HepG2 (cell line): ENCODE measurements at regions not wholly inside any gene's neighbourhood (a gene's known extent, or its start where the extent isn't known, plus 50 kb on each side); places are given as distances from the start of the nearest gene placed in this dataset.

ENCODE experiments used
- ATAC-seq: fragments of 200-7000 bp; cut with Tn5 transposase; 3 replicates; pipeline ENCODE4 v1.9.1; 2020; ENCODE audit warnings: mild to moderate bottlenecking, moderate library complexity
- BruUV-seq: library from RNA; stranded (reverse); fragments of 400-500 nt; replicated peaks from 2 replicates; lab custom pipeline; 2021; lab: Mats Ljungman, UMichigan
- CTCF ChIA-PET: fragments of 300-600 bp; formaldehyde crosslinking; extraction: SDS; loops from one replicate; lab custom pipeline; 2021; ENCODE audit warnings: low total read pairs, inconsistent platforms, low intra/inter-chr PET ratio; lab: Yijun Ruan, JAX
- POLR2A ChIA-PET: fragments of 350-600 bp; sonication (Branson Sonifier 250); formaldehyde crosslinking; loops from one replicate; lab custom pipeline; 2020; ENCODE audit warnings: antibody characterized with exemption, inconsistent platforms; lab: Yijun Ruan, JAX
- DNase-seq: peaks from one replicate; pipeline ENCODE4 v3.0.0-alpha.2; 2015; ENCODE audit warnings: low spot score
- FAIRE-seq: peaks from 3 replicates; lab custom pipeline; 2011; peaks lifted over from hg19 to GRCh38; lab: Jason Lieb, UNC
- H2AFZ ChIP-seq: one replicate; pipeline ENCODE4 v1.6.1; 2011; ENCODE audit warnings: low read length, inconsistent platforms
- H3K27ac ChIP-seq: fragments of 300-600 bp; 3 replicates; pipeline ENCODE4 v1.8.0; 2011; ENCODE audit warnings: mixed run types, mild to moderate bottlenecking, mixed read lengths, low read length, inconsistent platforms; ENCODE audit not compliant: insufficient read depth; ENCODE audit errors: extremely low read length
- H3K27me3 ChIP-seq, 2 experiments: fragments of 200-600 bp in 1 of 2; 2 replicates in 1 of 2; 3 replicates in 1 of 2; pipeline versions ENCODE4 v1.6.0 to v1.8.0; 2011; ENCODE audit warnings: low read length in 2 of 2, mild to moderate bottlenecking in 2 of 2, moderate library complexity in 2 of 2, inconsistent platforms in 1 of 2; ENCODE audit not compliant: insufficient read depth in 2 of 2, control insufficient read depth in 1 of 2
- H3K36me3 ChIP-seq, 2 experiments: fragments of 200-600 bp in 1 of 2; replicated peaks in 1 of 2; 2 replicates in 1 of 2; 3 replicates in 1 of 2; pipeline versions ENCODE4 v1.5.1 to v1.8.0; 2011; ENCODE audit warnings: low read length in 2 of 2, inconsistent platforms in 1 of 2; ENCODE audit not compliant: insufficient read depth in 2 of 2, control insufficient read depth in 1 of 2
- H3K4me1 ChIP-seq: 2 replicates; pipeline ENCODE4 v1.5.1; 2012; ENCODE audit warnings: low read length, inconsistent platforms; ENCODE audit not compliant: insufficient read depth
- H3K4me2 ChIP-seq: 2 replicates; pipeline ENCODE4 v1.6.0; 2011; ENCODE audit warnings: low read depth, low read length, inconsistent platforms
- H3K4me3 ChIP-seq, 3 experiments: fragments of 200-600 bp in 1 of 3; sonication (generic), shearing (Covaris generic) in 1 of 3; replicated peaks in 1 of 3; 2 replicates each; pipeline ENCODE4 v1.5.1; 2011 to 2016; ENCODE audit warnings: low read length in 3 of 3, inconsistent platforms in 2 of 3, low read depth in 2 of 3, mild to moderate bottlenecking in 2 of 3, control low read depth in 1 of 3, mixed read lengths in 1 of 3; ENCODE audit not compliant: insufficient read depth in 1 of 3
- H3K79me2 ChIP-seq: one replicate; pipeline ENCODE4 v1.6.1; 2011; ENCODE audit warnings: low read length, inconsistent platforms; ENCODE audit not compliant: insufficient read depth
- H3K9ac ChIP-seq: 2 replicates; pipeline ENCODE4 v1.6.0; 2011; ENCODE audit warnings: mild to moderate bottlenecking, low read depth, low read length, inconsistent platforms; ENCODE audit not compliant: insufficient read depth
- H3K9me3 ChIP-seq: 2 replicates; pipeline ENCODE4 v1.5.1; 2012; ENCODE audit warnings: mild to moderate bottlenecking, low read length
- H4K20me1 ChIP-seq: 2 replicates; pipeline ENCODE4 v1.6.0; 2011; ENCODE audit warnings: inconsistent platforms, mild to moderate bottlenecking, low read length, moderate library complexity; ENCODE audit not compliant: insufficient read depth
- ARID3A ChIP-seq: IDR thresholded peaks from 2 replicates; pipeline ENCODE4 v1.6.1; 2012; ENCODE audit warnings: low read depth, low read length, improper control_type of control experiment
- ZNF234 ChIP-seq: sonication (generic); formaldehyde crosslinking; conservative IDR thresholded peaks from 2 replicates; pipeline ENCODE4 v1.5.1; 2020; ENCODE audit warnings: mild to moderate bottlenecking, missing genetic modification reagents
- WGBS: methylation state at CpG from one replicate; pipeline ENCODE4 v1.1.6; 2017; ENCODE audit warnings: low lambda C conversion rate; 5-methylcytosine and 5-hydroxymethylcytosine counted together
- in situ Hi-C: cut with HindIII; loops from 2 replicates; pipeline ENCODE4 v1.10.0; 2017; ENCODE audit warnings: low pct_unique_long_range_greater_than_20kb; ENCODE audit not compliant: extremely low pct_ligation_motif_present
- intact Hi-C: fragments of 100-400 bp; cut with micrococcal nuclease; formaldehyde crosslinking; loops from one replicate; pipeline ENCODE4 v1.10.0; 2022; ENCODE audit not compliant: unreplicated experiment

DNA sequence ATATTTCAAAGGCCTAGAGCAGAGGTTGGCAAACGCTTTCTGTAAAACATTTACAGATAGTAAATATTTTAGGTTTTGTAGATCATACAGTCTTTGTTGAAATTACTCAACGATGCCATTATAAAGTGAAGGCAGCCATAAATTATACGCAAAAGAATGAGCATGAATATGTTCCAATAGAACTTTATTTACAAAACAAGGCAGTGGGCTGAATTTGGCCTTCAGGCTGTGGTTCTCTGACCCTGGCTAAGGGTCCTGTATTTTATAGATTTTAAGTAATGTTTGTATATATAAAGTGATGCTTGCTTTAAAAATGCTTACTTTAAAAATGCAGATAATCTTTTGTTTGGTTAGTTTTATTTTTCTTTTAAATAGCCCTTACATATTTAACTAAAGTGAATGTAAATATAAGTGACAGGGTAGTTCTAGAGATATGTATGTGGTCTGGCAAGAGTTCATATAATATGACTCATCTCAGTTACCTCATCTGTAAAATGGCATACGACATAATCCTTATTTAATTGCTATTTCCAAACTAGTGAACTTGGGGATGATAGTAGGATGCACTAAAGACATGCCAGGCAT is 51.7 kb upstream of the ATP5MC3 start:
- Histone ChIP-seq H3K79me2 (no peaks in the 10 kb centered on the region), H3K27ac (no peak overlapping the region), H3K36me3 (no peaks in the 10 kb centered on the region), H3K27me3 (0 out of 5 replicates have a peak, but pooled peaks cover 0 to 3% of the 10 kb centered on the region in 2 experiments), H2AFZ (no peak overlapping the region), H3K4me2 (no peak overlapping the region), H3K9ac (no peak overlapping the region), H3K4me3 (no peak overlapping the region), H3K9me3 (no peaks in the 10 kb centered on the region), H4K20me1 (no peaks in the 10 kb centered on the region), H3K4me1 (no peaks in the 10 kb centered on the region)
- intact Hi-C loops (no loop called here), in situ Hi-C loops (no loop called here)
- WGBS = 1% methylated on average over 4 of the region's 4 CpGs
- CTCF ChIA-PET = no interaction called here
- TF ChIP-seq ARID3A = no peak
- TF ChIP-seq ZNF234 (CRISPR knock-in tag) = no peak
- POLR2A ChIA-PET = no interaction called here
- ATAC-seq (no peak), DNase-seq (no peak), FAIRE-seq (no peak)
- BruUV-seq = no TSS peak
